ENCODE measurements at regions not wholly inside any gene's neighbourhood (a gene's known extent, or its start where the extent isn't known, plus 50 kb on each side); places are given as distances from the start of the nearest gene placed in this dataset.

DNA sequence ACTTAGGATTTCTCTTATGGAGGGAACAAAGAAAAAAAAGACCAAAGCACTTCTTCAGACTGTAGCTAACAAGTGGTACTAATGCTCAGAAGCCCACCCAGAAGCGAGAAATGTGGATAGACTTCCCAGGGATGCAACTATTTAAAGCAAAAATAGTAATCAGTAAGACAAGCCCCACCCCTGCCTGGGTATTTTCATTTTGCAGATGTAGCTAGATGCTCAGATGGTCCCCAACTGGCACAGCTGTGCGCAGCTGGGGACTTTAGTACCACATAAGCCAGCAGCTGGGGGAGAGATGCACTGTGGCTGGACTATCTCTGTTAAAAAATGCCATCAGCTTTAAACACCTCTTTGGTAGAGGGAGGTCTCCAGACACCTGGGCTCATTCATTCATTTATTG is 77.8 kb upstream of the SPAG17 start:
- Histone ChIP-seq H3K4me1 (no peaks in the 10 kb centered on the region), H3K36me3 (no peaks in the 10 kb centered on the region), H3K9me3 (no peaks in the 10 kb centered on the region), H3K27ac (no peak overlapping the region), H3K4me3 (no peak overlapping the region), H3K27me3 (no peaks in the 10 kb centered on the region)
- intact Hi-C loops (cut with DNase I; ENCODE audit: low total_unique reads): no loop called here
- 76% methylated on average over 2 of the region's 2 CpGs; no CpG with 5 or more reads in 1 of the 2 donors for WGBS, 2 donors (ENCODE audit: low coverage in 1 of 2)
- in situ Hi-C loops (cut with MboI; ENCODE audit: low pct_ligation_motif_present in 1 of 4, low pct_unique_long_range_greater_than_20kb in 1 of 4, low sequenced_read_pairs in 3 of 4): no loop called here
- TF ChIP-seq, protein P1, sequence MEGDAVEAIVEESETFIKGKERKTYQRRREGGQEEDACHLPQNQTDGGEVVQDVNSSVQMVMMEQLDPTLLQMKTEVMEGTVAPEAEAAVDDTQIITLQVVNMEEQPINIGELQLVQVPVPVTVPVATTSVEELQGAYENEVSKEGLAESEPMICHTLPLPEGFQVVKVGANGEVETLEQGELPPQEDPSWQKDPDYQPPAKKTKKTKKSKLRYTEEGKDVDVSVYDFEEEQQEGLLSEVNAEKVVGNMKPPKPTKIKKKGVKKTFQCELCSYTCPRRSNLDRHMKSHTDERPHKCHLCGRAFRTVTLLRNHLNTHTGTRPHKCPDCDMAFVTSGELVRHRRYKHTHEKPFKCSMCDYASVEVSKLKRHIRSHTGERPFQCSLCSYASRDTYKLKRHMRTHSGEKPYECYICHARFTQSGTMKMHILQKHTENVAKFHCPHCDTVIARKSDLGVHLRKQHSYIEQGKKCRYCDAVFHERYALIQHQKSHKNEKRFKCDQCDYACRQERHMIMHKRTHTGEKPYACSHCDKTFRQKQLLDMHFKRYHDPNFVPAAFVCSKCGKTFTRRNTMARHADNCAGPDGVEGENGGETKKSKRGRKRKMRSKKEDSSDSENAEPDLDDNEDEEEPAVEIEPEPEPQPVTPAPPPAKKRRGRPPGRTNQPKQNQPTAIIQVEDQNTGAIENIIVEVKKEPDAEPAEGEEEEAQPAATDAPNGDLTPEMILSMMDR (IDR thresholded peaks at IDR 0.05): no peak
- TF ChIP-seq POLR2AphosphoS5 (IDR thresholded peaks at IDR 0.05): no peak
- TF ChIP-seq POLR2A (IDR thresholded peaks at IDR 0.05): no peak
- TF ChIP-seq EP300 (IDR thresholded peaks at IDR 0.05; ENCODE audit: low read depth): no peak
- DNase-seq: no peak

DNA sequence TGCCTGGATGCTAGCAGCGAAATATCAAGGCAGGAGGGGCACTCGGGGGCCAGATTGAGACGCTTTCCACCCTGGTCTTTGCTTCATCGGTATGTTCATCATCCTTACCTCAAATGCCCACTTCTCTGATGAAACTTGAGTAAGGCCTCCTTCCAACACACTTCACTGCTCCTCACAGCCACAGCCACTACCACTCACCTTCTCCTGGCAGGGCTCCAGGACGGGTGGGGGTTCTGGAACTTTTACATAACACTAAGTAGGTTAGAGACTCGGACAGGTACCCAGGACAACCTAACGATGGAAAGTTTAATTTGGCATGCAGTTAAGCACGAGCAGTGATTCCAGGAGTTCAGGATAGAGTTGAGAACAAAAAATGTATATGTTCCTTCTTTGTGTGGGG is 73.9 kb upstream of the SPAG17 start:
- DNase-seq: no peak
- no peak for TF ChIP-seq EP300 (IDR thresholded peaks at IDR 0.05; ENCODE audit: low read depth)
- intact Hi-C loops (cut with DNase I; ENCODE audit: low total_unique reads) (no loop called here), in situ Hi-C loops (cut with MboI; ENCODE audit: low pct_ligation_motif_present in 1 of 4, low pct_unique_long_range_greater_than_20kb in 1 of 4, low sequenced_read_pairs in 3 of 4) (no loop called here)
- Histone ChIP-seq H3K27ac (no peak overlapping the region), H3K4me3 (no peak overlapping the region), H3K27me3 (no peaks in the 10 kb centered on the region), H3K9me3 (no peaks in the 10 kb centered on the region), H3K4me1 (no peaks in the 10 kb centered on the region), H3K36me3 (no peaks in the 10 kb centered on the region)
- 73 to 82% methylated on average over 6 to 8 of the region's 8 CpGs for WGBS, 2 donors (ENCODE audit: low coverage in 1 of 2)

DNA sequence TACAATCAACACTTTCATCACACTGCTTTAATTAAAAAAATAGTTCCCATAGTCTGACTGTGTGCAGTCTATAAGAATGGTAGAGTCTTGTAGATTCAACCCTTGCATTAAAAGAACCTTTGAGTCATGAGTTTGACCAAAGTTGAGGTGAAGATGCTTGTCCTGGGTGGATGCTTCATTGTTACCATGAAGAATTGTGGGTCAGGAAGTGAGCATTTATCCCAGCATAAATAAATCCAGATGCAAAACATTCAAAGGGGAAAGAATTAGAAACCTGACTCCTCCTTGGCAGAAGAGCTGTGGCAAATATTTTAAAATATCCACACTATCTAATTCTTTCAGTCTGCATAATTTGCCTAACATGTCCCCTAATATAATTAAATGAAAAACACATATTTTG is 72.9 kb upstream of the SPAG17 start:
- TF ChIP-seq, protein P1 (IDR thresholded peaks at IDR 0.05): no peak
- no peak for TF ChIP-seq POLR2AphosphoS5 (IDR thresholded peaks at IDR 0.05)
- no peak for TF ChIP-seq EP300 (IDR thresholded peaks at IDR 0.05; ENCODE audit: low read depth)
- no peak for TF ChIP-seq POLR2A (IDR thresholded peaks at IDR 0.05)
- intact Hi-C loops (cut with DNase I; ENCODE audit: low total_unique reads): no loop called here

DNA sequence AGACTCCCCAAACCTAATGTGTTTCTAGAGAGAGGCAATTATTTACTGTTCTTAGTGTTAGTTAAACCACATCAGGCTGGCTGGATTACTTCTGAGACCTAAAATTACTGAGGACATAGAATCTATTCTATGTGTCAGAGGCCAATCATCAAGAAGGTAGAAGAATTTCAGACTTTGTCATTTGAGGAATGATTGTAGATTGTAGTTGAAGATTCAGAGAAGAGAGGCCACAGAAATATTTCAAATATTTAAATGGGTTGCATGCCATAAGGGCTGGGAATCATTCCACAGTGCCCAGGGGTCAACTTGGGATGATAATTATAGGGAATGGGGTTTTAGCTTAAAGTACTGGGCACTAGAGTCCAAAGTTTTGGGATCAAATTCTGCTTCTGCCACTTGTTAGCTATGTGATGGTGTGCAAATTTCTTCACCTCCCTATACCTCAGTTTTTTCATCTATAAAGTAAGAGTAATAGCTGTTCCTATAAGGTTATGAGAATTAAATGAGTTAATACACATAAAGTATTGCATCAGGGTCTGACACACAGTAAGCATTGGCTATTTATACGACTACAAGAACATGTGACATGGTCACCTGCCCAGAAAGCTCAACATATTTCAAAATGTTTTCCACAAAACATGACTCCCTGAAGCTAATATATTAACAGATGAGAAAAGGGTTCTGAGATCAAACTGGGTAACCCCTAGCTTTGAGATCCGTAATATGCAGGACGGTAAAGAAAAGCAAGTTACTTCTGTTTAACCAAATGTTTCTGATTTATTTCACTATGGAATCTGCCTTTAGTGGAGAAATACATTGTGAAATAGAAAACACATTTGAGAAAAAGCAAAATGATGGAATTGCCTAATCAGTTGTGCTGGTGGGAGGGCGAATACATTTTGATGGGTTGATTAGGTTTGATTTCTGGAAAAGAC is 69.7 kb upstream of the SPAG17 start:
- no peaks in the 10 kb centered on the region for H3K27me3 ChIP-seq
- no peaks in the 10 kb centered on the region for H3K36me3 ChIP-seq
- H3K4me1 ChIP-seq: no peaks in the 10 kb centered on the region
- H3K9me3 ChIP-seq: no peaks in the 10 kb centered on the region
- H3K27ac ChIP-seq: no peak overlapping the region
- 82% methylated on average over 4 of the region's 4 CpGs for WGBS, 2 donors (ENCODE audit: low coverage in 1 of 2)
- intact Hi-C loops (cut with DNase I; ENCODE audit: low total_unique reads): no loop called here
- no peak overlapping the region for H3K4me3 ChIP-seq
- in situ Hi-C loops (cut with MboI; ENCODE audit: low pct_ligation_motif_present in 1 of 4, low pct_unique_long_range_greater_than_20kb in 1 of 4, low sequenced_read_pairs in 3 of 4): no loop called here
- TF ChIP-seq, protein P1 (IDR thresholded peaks at IDR 0.05): no peak
- DNase-seq: no peak

More for the DNA sequence above, 72.9 kb upstream of the SPAG17 start:
- no peak for DNase-seq
- H3K27me3 ChIP-seq: no peaks in the 10 kb centered on the region
- in situ Hi-C loops (cut with MboI; ENCODE audit: low pct_ligation_motif_present in 1 of 4, low pct_unique_long_range_greater_than_20kb in 1 of 4, low sequenced_read_pairs in 3 of 4): no loop called here
- no peaks in the 10 kb centered on the region for H3K9me3 ChIP-seq
- no peak overlapping the region for H3K4me3 ChIP-seq
- no peaks in the 10 kb centered on the region for H3K4me1 ChIP-seq
- H3K36me3 ChIP-seq: no peaks in the 10 kb centered on the region
- H3K27ac ChIP-seq: no peak overlapping the region

DNA sequence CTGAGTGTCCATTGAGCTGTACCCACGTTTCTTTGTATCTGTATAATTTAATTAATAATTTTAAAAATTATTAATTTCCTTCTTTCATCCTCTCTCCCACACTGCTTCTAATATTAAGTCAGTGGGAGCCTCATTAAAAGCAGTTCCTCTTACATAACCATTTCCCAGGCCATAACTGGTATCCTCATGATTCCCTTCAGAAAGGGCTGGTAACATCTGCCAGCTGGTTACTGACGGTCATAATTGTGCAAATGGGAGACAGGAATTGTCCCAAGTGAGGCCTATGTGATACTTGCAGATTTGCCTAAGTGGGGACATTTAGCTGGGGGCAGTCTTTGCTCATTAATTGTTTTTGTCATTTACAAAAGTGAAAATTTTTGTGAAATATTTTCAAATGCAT is 69.0 kb upstream of the SPAG17 start:
- H3K36me3 ChIP-seq: no peaks in the 10 kb centered on the region
- no peaks in the 10 kb centered on the region for H3K4me1 ChIP-seq
- WGBS, 2 donors (ENCODE audit: low coverage in 1 of 2): 55 to 71% methylated on average over 2 of the region's 2 CpGs
- intact Hi-C loops (cut with DNase I; ENCODE audit: low total_unique reads) (no loop called here), in situ Hi-C loops (cut with MboI; ENCODE audit: low pct_ligation_motif_present in 1 of 4, low pct_unique_long_range_greater_than_20kb in 1 of 4, low sequenced_read_pairs in 3 of 4) (no loop called here)
- no peak overlapping the region for H3K4me3 ChIP-seq
- no peak overlapping the region for H3K27ac ChIP-seq
- no peak for DNase-seq
- H3K27me3 ChIP-seq: no peaks in the 10 kb centered on the region
- no peak for TF ChIP-seq POLR2A (IDR thresholded peaks at IDR 0.05)
- TF ChIP-seq, protein P1 (IDR thresholded peaks at IDR 0.05): no peak
- TF ChIP-seq POLR2AphosphoS5 (IDR thresholded peaks at IDR 0.05): no peak
- no peak for TF ChIP-seq EP300 (IDR thresholded peaks at IDR 0.05; ENCODE audit: low read depth)
- no peaks in the 10 kb centered on the region for H3K9me3 ChIP-seq

All from transverse colon (tissue), 4 donors.